Mammary epithelial cell (primary cell): ENCODE measurements at regions not wholly inside any gene's neighbourhood (a gene's known extent, or its start where the extent isn't known, plus 50 kb on each side); places are given as distances from the start of the nearest gene placed in this dataset.

Source experiments
- CTCF ChIP-seq, 2 donors: IDR thresholded peaks in 1 of 2; conservative IDR thresholded peaks in 1 of 2; 2 replicates each; pipeline ENCODE4 v1.5.1; 2011 to 2012; ENCODE audit warnings: inconsistent platforms in 2 of 2, low read length in 2 of 2, mild to moderate bottlenecking in 2 of 2, control low read depth in 1 of 2, low read depth in 1 of 2; ENCODE audit not compliant: insufficient read depth in 1 of 2; ENCODE audit errors: extremely low read depth in 1 of 2
- EZH2 ChIP-seq: IDR thresholded peaks from 2 replicates; pipeline ENCODE4 v1.6.1; 2012; ENCODE audit warnings: low read length, inconsistent platforms, borderline replicate concordance

GRCh38 chr10:84900141-84900540 lies 571.8 kb downstream of the CCSER2 start:
- no peak for TF ChIP-seq CTCF (conservative IDR thresholded peaks at IDR 0.05 in 1 of 2, IDR thresholded peaks at IDR 0.05 in 1 of 2; ENCODE audit: extremely low read depth in 1 of 2, insufficient read depth in 1 of 2, low read depth in 1 of 2, low read length in 2 of 2)
- TF ChIP-seq EZH2: no peak
